GM04503 (cell line): ENCODE measurements at regions not wholly inside any gene's neighbourhood (a gene's known extent, or its start where the extent isn't known, plus 50 kb on each side); places are given as distances from the start of the nearest gene placed in this dataset.

Experiments
- DNase-seq: peaks from one replicate; pipeline ENCODE4 v3.0.0-alpha.2; 2012; ENCODE audit warnings: low read depth

DNA sequence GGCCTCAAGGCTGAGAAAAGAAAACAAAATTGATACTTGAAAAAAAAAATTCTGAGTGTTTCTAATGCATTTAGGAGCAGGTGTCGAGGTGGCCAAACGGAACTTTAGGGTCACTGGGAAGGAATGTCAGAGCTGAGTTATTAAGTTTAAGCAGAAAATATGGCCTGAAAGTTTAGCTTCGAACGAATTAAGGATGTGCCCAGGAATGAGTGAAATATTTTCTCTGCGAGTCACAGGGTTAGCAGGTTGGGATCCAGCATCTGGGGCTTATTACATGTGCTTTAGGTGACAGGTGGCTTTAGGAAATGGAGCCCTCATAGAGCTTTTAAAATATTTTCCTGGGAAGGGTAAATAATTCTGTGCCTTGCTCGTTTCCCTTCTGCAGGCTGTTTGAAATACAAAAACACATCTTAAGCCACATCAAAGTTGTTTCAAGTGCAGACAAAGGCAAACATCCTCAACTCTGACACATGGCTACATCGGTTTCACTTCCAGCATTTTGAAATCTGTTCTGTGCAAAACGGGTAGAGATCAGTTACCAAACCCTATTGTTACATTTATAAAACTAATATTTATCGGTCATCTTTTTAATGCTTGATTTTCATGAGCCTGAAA, 143.1 kb upstream of the ARRDC4 start:
- DNase-seq = no peak

DNA sequence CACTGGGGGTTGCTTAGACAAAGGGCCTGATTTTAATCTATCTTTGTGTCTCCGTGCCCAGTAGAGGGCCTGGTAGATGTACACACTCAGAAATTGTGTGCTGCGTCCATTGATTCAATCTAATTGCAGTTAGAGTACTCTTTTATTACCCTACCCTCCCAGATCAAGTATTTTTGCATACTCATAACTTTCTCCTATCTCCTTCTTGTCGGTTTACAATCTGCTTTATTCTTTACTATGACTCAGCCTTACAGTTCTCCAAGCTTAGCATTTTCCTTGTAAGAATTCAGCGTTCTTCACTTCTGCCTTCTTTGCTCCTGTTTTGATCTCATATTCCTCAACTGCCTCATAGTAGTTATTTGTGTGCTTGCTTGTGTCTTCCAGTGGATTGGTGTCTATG, 124.5 kb upstream of the ARRDC4 start:
- DNase-seq = no peak

GRCh38 chr15:97837896-97838295, 122.6 kb upstream of the ARRDC4 start:
- DNase-seq = no peak

DNA sequence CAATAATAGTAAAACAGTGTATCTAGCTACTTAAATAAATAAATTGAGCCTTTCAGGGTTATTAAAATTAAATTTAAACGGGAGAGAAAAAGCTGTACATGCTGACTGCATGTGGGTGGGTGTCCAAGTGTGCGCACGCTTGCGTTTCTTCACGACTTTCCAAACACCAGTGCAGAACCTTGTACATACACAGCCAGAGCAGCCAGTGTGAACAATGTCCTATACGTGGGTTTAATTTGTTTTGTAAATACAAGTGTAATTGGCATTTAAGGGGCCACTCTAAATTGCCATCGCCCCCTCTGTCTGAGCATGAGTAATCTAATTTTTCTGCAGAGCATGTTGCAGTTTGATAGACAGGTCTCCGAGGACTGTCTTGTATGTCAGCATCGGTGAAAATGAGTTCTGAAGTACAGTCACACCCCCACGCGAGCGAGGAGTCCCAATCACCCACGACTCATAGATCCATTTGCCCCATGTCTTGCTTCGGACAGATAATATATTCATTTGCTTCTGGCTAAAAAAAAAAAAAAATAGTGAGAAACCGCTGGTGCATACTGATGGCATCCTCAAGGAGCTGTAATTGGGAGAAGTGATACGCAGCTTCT, 121.8 kb upstream of the ARRDC4 start:
- no peak for DNase-seq

- no peak for DNase-seq
Measured at GRCh38 chr15:97840501-97840900, 120.0 kb upstream of the ARRDC4 start.

GRCh38 chr15:97841558-97841957, 118.9 kb upstream of the ARRDC4 start:
- no peak for DNase-seq

GRCh38 chr15:97849183-97849582, 111.3 kb upstream of the ARRDC4 start:
- no peak for DNase-seq

DNA sequence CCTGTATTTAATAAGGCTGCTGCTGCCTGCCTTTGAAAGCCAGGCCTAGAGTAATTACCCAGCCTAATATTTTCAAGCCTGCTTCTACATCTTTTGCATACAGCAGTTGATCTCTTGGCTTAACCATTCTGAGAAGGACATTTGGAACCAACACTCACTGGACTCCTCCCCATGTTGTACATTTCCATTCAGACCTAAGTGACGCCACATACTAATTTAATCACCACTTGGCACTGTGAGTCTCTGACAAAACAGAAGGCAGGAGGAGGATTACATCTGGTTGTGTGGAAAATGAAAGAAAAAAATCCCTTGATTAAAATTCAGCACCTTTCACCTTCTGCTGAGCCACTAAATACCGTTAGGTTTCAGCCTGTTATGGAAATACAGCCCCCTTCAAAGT, 102.2 kb upstream of the ARRDC4 start:
- DNase-seq = no peak

GRCh38 chr15:97861529-97862260, 98.8 kb upstream of the ARRDC4 start:
- DNase-seq = no peak

- DNase-seq = no peak
Measured at GRCh38 chr15:97866959-97867358, 93.5 kb upstream of the ARRDC4 start.

GRCh38 chr15:97867870-97868269, 92.6 kb upstream of the ARRDC4 start:
- DNase-seq = no peak

GRCh38 chr15:97868981-97869380, 91.5 kb upstream of the ARRDC4 start:
- DNase-seq = no peak

GRCh38 chr15:97870771-97871170, 89.7 kb upstream of the ARRDC4 start:
- no peak for DNase-seq

GRCh38 chr15:97874139-97874538, 86.4 kb upstream of the ARRDC4 start:
- no peak for DNase-seq

- DNase-seq = no peak
Measured at GRCh38 chr15:97875025-97875512, 85.4 kb upstream of the ARRDC4 start.

- no peak for DNase-seq
Measured at GRCh38 chr15:97875513-97876280, 84.8 kb upstream of the ARRDC4 start.

- no peak for DNase-seq
Measured at GRCh38 chr15:97876281-97876675, 84.2 kb upstream of the ARRDC4 start.

GRCh38 chr15:97881346-97881965, 79.0 kb upstream of the ARRDC4 start:
- no peak for DNase-seq

DNA sequence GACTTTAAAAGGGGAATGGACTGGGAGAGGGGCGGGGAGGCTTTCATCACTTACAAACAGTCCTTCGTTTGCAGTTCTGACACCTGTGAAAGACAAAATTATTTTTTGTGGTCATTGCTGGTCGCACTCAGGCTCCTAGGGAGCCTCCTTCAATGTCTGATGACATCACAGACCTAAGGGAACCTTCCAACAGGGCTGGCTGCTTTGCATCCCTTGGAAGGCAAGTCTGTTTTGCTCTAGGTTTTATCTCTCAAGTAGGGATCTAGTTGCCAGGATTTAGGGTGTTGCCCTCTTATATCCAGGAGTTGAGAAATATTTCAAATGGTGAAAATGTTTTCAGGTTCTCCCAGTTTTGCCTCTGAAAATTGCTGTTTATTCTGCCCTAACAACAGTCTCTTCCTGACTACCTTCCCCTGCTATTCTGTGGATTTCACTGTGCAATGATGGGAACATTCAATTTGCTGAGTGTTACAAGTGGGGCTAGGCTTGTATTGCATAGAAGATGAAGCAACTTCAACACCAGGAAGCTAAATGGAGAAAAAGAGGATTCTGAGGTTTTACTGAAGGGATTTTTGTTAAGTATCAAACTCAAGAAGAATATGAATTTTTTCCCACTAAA, 75.9 kb upstream of the ARRDC4 start:
- DNase-seq = no peak

DNA sequence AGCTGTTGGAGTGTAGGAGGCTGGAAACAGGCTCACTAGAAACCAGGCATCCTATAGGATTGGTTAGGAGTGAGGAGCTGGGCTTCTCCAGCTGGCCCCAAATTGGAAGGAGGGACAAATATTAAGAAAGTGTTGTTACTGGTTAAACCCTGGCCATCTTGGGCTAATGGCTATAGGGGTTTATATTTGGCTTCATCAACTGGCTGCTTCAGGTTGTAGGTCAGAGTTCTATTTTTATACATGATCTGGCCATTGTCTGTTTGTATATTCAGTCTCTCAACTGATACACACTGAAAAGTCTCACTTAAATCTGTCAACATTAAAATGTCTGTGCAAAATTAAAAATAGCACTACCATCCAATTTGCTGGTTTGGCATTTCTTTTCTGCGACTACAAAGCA, 70.2 kb upstream of the ARRDC4 start:
- DNase-seq = no peak

- DNase-seq = no peak
Measured at GRCh38 chr15:97892167-97892938, 68.2 kb upstream of the ARRDC4 start.
